Mammary epithelial cell (primary cell): ENCODE measurements at regions not wholly inside any gene's neighbourhood (a gene's known extent, or its start where the extent isn't known, plus 50 kb on each side); places are given as distances from the start of the nearest gene placed in this dataset.

Experiments used
- EZH2 ChIP-seq: IDR thresholded peaks from 2 replicates; pipeline ENCODE4 v1.6.1; 2012; ENCODE audit warnings: low read length, inconsistent platforms, borderline replicate concordance
- TF ChIP-seq, protein P1 (sequence below), 2 donors: IDR thresholded peaks in 1 of 2; conservative IDR thresholded peaks in 1 of 2; 2 replicates each; pipeline ENCODE4 v1.5.1; 2011 to 2012; ENCODE audit warnings: inconsistent platforms in 2 of 2, low read length in 2 of 2, mild to moderate bottlenecking in 2 of 2, control low read depth in 1 of 2, low read depth in 1 of 2; ENCODE audit not compliant: insufficient read depth in 1 of 2; ENCODE audit errors: extremely low read depth in 1 of 2

GRCh38 chr17:13127921-13128602, 110.2 kb upstream of the ELAC2 start:
- TF ChIP-seq, protein P1, sequence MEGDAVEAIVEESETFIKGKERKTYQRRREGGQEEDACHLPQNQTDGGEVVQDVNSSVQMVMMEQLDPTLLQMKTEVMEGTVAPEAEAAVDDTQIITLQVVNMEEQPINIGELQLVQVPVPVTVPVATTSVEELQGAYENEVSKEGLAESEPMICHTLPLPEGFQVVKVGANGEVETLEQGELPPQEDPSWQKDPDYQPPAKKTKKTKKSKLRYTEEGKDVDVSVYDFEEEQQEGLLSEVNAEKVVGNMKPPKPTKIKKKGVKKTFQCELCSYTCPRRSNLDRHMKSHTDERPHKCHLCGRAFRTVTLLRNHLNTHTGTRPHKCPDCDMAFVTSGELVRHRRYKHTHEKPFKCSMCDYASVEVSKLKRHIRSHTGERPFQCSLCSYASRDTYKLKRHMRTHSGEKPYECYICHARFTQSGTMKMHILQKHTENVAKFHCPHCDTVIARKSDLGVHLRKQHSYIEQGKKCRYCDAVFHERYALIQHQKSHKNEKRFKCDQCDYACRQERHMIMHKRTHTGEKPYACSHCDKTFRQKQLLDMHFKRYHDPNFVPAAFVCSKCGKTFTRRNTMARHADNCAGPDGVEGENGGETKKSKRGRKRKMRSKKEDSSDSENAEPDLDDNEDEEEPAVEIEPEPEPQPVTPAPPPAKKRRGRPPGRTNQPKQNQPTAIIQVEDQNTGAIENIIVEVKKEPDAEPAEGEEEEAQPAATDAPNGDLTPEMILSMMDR (conservative IDR thresholded peaks at IDR 0.05 in 1 of 2, IDR thresholded peaks at IDR 0.05 in 1 of 2; ENCODE audit: extremely low read depth in 1 of 2, insufficient read depth in 1 of 2, low read depth in 1 of 2, low read length in 2 of 2), result no peak
- TF ChIP-seq EZH2, result no peak
